ENCODE measurements at regions not wholly inside any gene's neighbourhood (a gene's known extent, or its start where the extent isn't known, plus 50 kb on each side); places are given as distances from the start of the nearest gene placed in this dataset.
"Not testable (repeated sequence)": the region's sequence is repeated elsewhere in the genome, so short reads cannot be mapped to it uniquely, and the experiment has no call there.

- DNase-seq (ENCODE audit: low read depth in 3 of 3), result no peak
These were observed 58.3 kb downstream of the C11orf87 start for GRCh38 chr11:109480251-109480650.

- no peak for DNase-seq (ENCODE audit: low read depth in 3 of 3)
These were observed 64.1 kb downstream of the C11orf87 start for GRCh38 chr11:109486129-109486528.

GRCh38 chr11:109490953-109491635, 69.1 kb downstream of the C11orf87 start:
- no peak for DNase-seq (ENCODE audit: low read depth in 3 of 3)

- DNase-seq (ENCODE audit: low read depth in 3 of 3), result no peak
These were observed 84.1 kb downstream of the C11orf87 start for GRCh38 chr11:109506115-109506514.

GRCh38 chr11:109507331-109507730, 85.3 kb downstream of the C11orf87 start:
- no peak for DNase-seq (ENCODE audit: low read depth in 3 of 3)

- DNase-seq (ENCODE audit: low read depth in 3 of 3), result no peak
These were observed 86.0 kb downstream of the C11orf87 start for GRCh38 chr11:109507836-109508561.

- DNase-seq (ENCODE audit: low read depth in 3 of 3), result no peak
These were observed 87.0 kb downstream of the C11orf87 start for GRCh38 chr11:109508943-109509342.

- no peak for DNase-seq (ENCODE audit: low read depth in 3 of 3)
These were observed 88.3 kb downstream of the C11orf87 start for GRCh38 chr11:109510316-109510715.

- no peak for DNase-seq (ENCODE audit: low read depth in 3 of 3)
These were observed 89.6 kb downstream of the C11orf87 start for GRCh38 chr11:109511598-109511997.

GRCh38 chr11:109512249-109512648, 90.3 kb downstream of the C11orf87 start:
- DNase-seq (ENCODE audit: low read depth in 3 of 3), result no peak

- DNase-seq (ENCODE audit: low read depth in 3 of 3), result no peak
These were observed 90.7 kb downstream of the C11orf87 start for GRCh38 chr11:109512680-109513079.

- DNase-seq (ENCODE audit: low read depth in 3 of 3), result no peak
These were observed 92.5 kb downstream of the C11orf87 start for GRCh38 chr11:109514313-109515018.

- DNase-seq (ENCODE audit: low read depth in 3 of 3), result no peak
These were observed 97.3 kb downstream of the C11orf87 start for GRCh38 chr11:109519253-109519652.

GRCh38 chr11:109521571-109522086, 99.6 kb downstream of the C11orf87 start:
- no peak for DNase-seq (ENCODE audit: low read depth in 3 of 3)

- no peak for DNase-seq (ENCODE audit: low read depth in 3 of 3)
These were observed 100.2 kb downstream of the C11orf87 start for GRCh38 chr11:109522116-109522755.

- DNase-seq (ENCODE audit: low read depth in 3 of 3), result not testable (repeated sequence)
These were observed 103.6 kb downstream of the C11orf87 start for GRCh38 chr11:109525636-109526035.

- DNase-seq (ENCODE audit: low read depth in 3 of 3), result no peak
These were observed 104.1 kb downstream of the C11orf87 start for GRCh38 chr11:109526061-109526460.

- DNase-seq (ENCODE audit: low read depth in 3 of 3), result no peak
These were observed 104.9 kb downstream of the C11orf87 start for GRCh38 chr11:109526931-109527330.

GRCh38 chr11:109527496-109527895, 105.5 kb downstream of the C11orf87 start:
- no peak for DNase-seq (ENCODE audit: low read depth in 3 of 3)

GRCh38 chr11:109547356-109548027, 125.5 kb downstream of the C11orf87 start:
- no peak for DNase-seq (ENCODE audit: low read depth in 3 of 3)

- DNase-seq (ENCODE audit: low read depth in 3 of 3), result no peak
These were observed 130.4 kb downstream of the C11orf87 start for GRCh38 chr11:109552376-109552775.
